GM18867 (cell line): ENCODE measurements at regions not wholly inside any gene's neighbourhood (a gene's known extent, or its start where the extent isn't known, plus 50 kb on each side); places are given as distances from the start of the nearest gene placed in this dataset.

Experiments used
- ATAC-seq: cut with Tn5 transposase; IDR thresholded peaks from one replicate; pipeline ENCODE4 v1.9.1; 2021; ENCODE audit warnings: mild to moderate bottlenecking, moderate library complexity; ENCODE audit not compliant: unreplicated experiment

DNA sequence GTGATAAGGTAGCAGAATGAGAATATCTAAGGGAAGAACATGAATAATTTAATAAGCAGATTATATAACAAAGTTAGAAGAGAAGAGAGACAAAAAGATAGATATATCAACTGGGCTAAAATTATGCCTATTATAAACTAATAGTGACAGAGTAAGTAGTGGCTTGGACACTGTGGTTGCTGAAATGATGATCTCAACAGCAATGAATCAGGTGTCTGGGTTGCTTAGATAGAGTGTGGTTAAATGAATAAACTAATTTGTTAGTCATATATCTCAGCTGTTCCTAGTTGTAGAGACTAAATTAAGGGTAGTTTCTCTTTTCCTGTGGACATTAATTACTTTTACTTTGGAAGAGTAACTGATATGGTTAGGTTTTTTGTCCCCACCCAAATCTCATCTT lies 1485.4 kb upstream of the CELF4 start:
- no peak for ATAC-seq

DNA sequence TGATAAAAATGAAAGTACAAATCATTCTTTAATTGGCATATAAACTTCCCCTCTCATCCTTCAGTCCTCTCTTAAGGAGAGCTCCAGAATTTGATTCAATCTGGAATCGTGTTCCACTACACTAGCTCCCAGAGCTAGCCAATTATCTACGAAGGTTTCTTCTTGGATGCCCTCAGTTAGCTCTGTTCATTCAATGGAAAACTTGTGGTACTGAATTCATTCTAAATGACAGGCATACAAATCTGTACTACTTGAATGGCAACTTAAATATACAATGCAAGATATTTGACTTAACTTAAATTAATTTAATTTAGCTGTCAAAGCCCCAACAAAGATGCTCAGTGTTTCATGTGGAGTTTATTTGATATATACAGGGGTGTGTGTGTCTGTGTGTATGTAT lies 1474.2 kb upstream of the CELF4 start:
- no peak for ATAC-seq

- ATAC-seq = no peak
These were observed 1472.3 kb upstream of the CELF4 start for GRCh38 chr18:39037925-39038324.

GRCh38 chr18:39033312-39033711 lies 1467.7 kb upstream of the CELF4 start:
- no peak for ATAC-seq

DNA sequence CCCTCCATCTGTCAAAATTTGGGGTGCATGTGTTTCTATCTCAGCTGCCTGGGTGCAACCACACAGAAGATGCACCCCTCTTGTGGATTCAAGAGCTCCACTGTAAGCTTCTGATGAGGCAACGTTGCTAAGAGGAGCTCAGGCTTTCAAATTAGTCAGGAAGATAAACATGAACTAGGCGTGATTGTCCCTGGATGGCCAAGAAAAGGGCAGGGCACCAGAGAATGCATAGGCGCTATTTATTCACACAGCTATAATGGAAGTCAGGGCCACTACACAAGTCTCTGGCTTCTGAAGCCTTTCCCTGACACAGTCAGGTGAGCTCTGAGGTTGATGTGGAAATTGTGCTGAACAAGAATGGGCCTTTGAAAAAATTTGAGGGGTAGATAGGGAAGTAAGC lies 1466.0 kb upstream of the CELF4 start:
- no peak for ATAC-seq

- ATAC-seq = no peak
These were observed 1464.6 kb upstream of the CELF4 start for GRCh38 chr18:39030124-39030655.

- no peak for ATAC-seq
These were observed 1459.9 kb upstream of the CELF4 start for GRCh38 chr18:39025531-39025930.

DNA sequence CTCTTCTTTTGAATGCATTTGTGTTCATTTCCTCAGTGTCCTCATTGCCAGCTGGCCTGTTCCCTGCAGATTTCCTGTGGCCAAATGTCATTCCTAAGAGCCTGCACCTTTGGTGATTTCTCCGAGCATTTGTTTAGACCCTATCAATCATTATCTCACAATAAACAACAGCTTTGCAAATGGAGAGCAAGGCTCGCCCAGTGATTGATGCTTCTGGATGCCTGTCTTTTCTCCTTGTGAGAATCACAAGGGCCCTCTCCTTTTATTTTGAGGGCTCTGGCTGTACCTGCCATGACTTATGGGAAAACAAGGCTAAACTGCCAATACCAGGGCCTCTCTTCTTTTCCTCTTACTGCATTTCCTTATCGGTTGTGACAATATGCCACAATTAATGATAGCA lies 1454.4 kb upstream of the CELF4 start:
- no peak for ATAC-seq

DNA sequence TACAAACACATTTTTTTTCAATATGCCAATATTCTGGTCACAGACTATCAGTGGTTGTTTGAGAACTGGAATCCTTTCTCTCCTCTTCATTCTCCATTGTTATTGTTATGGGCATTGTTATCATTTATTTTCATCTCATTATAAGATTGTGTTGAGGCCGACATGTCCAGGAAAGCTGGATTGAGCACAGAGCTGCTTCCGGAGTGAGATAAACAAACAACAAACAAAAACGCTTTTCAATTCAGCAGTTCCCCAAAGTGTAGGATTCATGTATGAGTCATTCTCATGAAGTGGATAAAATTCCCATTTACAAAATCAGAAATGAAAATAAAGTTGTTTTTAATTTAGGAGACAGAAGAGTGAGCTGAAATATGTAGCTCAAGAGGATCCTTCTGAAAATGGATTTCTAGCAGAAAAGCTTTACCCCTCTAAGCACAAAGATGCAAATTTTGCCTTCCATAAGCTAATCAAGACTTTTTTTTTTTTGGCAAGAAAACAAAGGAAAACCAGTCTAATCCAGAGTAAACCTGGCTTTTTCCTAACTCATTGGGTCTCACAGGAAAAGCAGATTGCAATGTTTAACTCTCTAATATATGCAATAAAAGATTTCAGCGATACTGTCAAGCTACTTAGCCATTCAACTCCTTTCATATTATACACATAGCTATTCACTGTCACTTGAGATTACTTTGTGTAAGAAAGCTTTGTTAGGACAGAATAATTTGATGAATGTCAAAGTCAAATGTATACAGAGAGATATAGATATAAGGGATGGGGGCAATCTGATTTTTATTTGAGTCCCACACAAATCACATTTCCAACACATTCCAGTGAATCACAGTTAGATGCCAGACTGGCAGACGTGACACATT lies 1441.7 kb upstream of the CELF4 start:
- no peak for ATAC-seq

GRCh38 chr18:38996056-38996455 lies 1430.5 kb upstream of the CELF4 start:
- no peak for ATAC-seq

- no peak for ATAC-seq
These were observed 1427.7 kb upstream of the CELF4 start for GRCh38 chr18:38993342-38993741.

GRCh38 chr18:38984968-38985367 lies 1419.4 kb upstream of the CELF4 start:
- ATAC-seq = no peak

GRCh38 chr18:38982072-38982471 lies 1416.5 kb upstream of the CELF4 start:
- ATAC-seq = no peak

DNA sequence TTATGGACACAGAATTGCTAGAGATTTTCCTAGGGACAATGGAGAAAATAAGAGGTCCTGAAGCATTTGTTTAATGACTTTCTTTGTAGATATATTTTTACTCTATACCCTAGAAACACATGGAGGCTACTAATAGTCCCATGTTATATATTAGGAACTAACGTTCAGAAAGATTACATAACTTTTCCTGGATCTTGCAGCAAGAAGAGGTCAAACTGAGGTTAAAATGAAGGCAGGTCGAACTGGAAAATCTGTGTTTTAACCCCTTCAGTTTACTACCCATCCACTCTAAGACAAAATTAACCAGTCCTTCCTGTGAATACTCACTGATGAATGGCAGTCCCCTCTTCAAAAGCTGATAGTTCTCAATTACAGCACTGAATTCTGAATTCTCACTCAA lies 1415.8 kb upstream of the CELF4 start:
- no peak for ATAC-seq

GRCh38 chr18:38980420-38980819 lies 1414.8 kb upstream of the CELF4 start:
- ATAC-seq = no peak

- no peak for ATAC-seq
These were observed 1407.0 kb upstream of the CELF4 start for GRCh38 chr18:38972571-38972970.

DNA sequence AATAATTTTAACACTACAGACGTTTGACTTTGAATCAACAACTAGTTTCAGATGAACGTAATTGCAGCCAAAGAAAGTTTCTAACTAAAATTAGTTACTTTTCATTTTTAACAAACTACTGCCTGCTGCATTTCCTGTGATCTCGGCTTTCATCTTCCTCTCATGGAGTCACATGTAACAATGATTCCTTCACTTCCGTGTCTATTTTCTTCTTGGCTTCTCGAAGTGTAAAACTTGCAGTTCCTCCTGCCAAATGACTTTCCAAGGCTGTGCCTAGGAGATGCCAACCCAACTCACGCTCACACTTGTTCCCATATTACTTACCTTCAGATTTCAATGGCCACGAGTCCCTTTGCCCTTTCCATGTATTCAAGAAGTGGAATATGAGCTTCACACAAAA lies 1406.3 kb upstream of the CELF4 start:
- ATAC-seq = no peak

DNA sequence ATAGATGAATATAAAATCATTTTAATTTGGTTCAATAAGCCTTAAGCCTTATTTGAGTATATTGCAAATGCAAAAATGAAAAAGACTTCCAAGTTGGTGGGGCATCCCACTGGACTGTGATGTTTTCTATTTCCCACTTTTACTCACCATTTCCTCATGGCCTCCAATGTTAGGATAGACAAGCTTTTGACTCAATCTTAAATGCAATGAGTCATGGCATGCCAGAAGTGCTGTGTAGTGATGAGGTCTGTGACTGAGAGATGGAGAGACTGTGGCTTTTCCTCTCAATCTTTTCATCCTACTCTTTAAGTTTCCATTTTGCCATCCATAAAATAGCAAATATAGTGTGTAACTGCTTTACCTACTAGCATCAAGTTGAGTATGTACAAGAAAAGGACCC lies 1401.2 kb upstream of the CELF4 start:
- ATAC-seq = no peak

DNA sequence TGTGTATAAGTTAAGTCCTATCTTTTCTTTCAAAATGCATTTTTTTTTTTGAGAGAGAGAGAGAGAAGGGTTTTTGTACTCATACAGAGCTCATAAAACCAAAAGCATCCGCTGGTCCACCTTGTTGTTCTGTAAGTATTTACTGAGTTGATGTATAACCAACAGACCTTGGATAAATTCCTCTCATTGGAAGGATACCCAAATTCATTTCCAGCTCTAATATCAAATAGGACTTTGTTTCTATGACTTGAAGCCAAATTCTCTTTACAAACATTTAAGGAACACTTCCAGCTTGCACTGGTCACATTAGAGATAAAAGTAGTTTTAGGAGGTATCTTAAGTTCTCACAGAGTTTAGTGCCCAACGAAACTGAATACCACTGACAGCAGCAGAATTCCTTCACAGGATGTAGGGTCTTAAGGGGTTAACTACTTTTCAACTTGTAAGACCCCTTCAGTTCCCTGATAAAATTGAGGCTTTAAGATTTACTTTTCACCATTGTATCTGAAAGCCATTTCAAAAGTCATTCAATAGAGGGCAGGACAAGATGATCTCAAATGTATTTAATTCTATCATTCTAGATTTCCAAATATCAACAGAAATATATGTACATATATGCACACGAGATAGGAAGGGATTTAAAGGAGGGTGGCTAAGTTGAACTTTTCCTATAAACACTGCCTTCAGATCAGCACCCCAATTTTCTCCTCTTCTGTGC lies 1398.5 kb upstream of the CELF4 start:
- ATAC-seq = no peak

GRCh38 chr18:38961880-38962279 lies 1396.3 kb upstream of the CELF4 start:
- ATAC-seq = no peak

DNA sequence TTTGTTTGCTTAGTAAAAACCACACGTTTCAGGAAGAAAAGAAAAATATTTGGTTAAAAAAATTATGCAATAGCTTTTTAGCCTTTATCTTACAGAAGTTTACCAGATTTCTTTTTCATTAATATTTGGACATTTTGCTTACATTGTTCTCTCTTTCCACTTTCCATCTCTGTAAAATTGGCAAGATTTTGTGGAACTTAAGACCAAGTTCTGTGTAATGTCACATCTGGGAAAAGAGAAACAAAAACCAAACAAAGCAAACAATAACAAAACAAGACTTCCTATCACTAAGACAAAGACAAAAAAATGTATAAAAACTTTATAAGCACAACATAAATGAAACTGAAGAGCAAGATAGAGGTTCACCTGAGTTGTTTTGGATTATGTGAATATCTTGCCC lies 1392.1 kb upstream of the CELF4 start:
- ATAC-seq = no peak

- no peak for ATAC-seq
These were observed 1390.5 kb upstream of the CELF4 start for GRCh38 chr18:38956068-38956467.
